IPS-18a (cell line): ENCODE measurements at regions not wholly inside any gene's neighbourhood (a gene's known extent, or its start where the extent isn't known, plus 50 kb on each side); places are given as distances from the start of the nearest gene placed in this dataset.

Experiments
- H3K27ac ChIP-seq: one replicate; pipeline ENCODE4 v1.5.1; 2013; ENCODE audit warnings: low read length
- H3K27me3 ChIP-seq: one replicate; pipeline ENCODE4 v1.6.1; 2013; ENCODE audit warnings: mild to moderate bottlenecking, low read length; ENCODE audit not compliant: control insufficient read depth, insufficient read depth
- H3K36me3 ChIP-seq: one replicate; pipeline ENCODE4 v1.6.1; 2013; ENCODE audit warnings: low read depth, low read length; ENCODE audit not compliant: control insufficient read depth
- H3K4me1 ChIP-seq: one replicate; pipeline ENCODE4 v1.6.1; 2013; ENCODE audit warnings: low read depth, low read length; ENCODE audit not compliant: control insufficient read depth
- H3K4me3 ChIP-seq: one replicate; pipeline ENCODE4 v1.5.1; 2013; ENCODE audit warnings: low read length
- H3K9ac ChIP-seq: one replicate; pipeline ENCODE4 v1.6.1; 2013; ENCODE audit warnings: mild to moderate bottlenecking, low read length, moderate library complexity
- H3K9me3 ChIP-seq: one replicate; pipeline ENCODE4 v1.6.1; 2013; ENCODE audit warnings: low read depth, low read length; ENCODE audit not compliant: control insufficient read depth

- Histone ChIP-seq H3K27me3 (no peaks in the 10 kb centered on the region), H3K36me3 (no peaks in the 10 kb centered on the region), H3K27ac (no peak overlapping the region), H3K9me3 (no peaks in the 10 kb centered on the region), H3K4me1 (no peaks in the 10 kb centered on the region), H3K9ac (no peak overlapping the region), H3K4me3 (no peak overlapping the region)
Measured at GRCh38 chr1:90650401-90650800, 66.7 kb downstream of the BARHL2 start.

- Histone ChIP-seq H3K27ac (no peak overlapping the region), H3K4me3 (no peak overlapping the region), H3K4me1 (no peaks in the 10 kb centered on the region), H3K9me3 (no peaks in the 10 kb centered on the region), H3K36me3 (no peaks in the 10 kb centered on the region), H3K9ac (no peak overlapping the region), H3K27me3 (no peaks in the 10 kb centered on the region)
Measured at GRCh38 chr1:90640325-90640724, 76.8 kb downstream of the BARHL2 start.

- Histone ChIP-seq H3K4me1 (peaks cover 10% of the 10 kb centered on the region), H3K27me3 (no peaks in the 10 kb centered on the region), H3K4me3 (no peak overlapping the region), H3K9ac (no peak overlapping the region), H3K27ac (no peak overlapping the region), H3K36me3 (no peaks in the 10 kb centered on the region), H3K9me3 (no peaks in the 10 kb centered on the region)
Measured at GRCh38 chr1:90622666-90623065, 94.4 kb downstream of the BARHL2 start.

- Histone ChIP-seq H3K9ac (no peak overlapping the region), H3K9me3 (no peaks in the 10 kb centered on the region), H3K27me3 (no peaks in the 10 kb centered on the region), H3K36me3 (no peaks in the 10 kb centered on the region), H3K4me3 (no peak overlapping the region), H3K27ac (no peak overlapping the region), H3K4me1 (peaks cover 10% of the 10 kb centered on the region)
Measured at GRCh38 chr1:90621986-90622385, 95.1 kb downstream of the BARHL2 start.

- no peaks in the 10 kb centered on the region for H3K9me3 ChIP-seq
- peaks cover 14% of the 10 kb centered on the region for H3K4me1 ChIP-seq
- H3K27me3 ChIP-seq, result no peaks in the 10 kb centered on the region
- H3K9ac ChIP-seq, result no peak overlapping the region
- H3K36me3 ChIP-seq, result no peaks in the 10 kb centered on the region
- no peak overlapping the region for H3K4me3 ChIP-seq
- no peak overlapping the region for H3K27ac ChIP-seq
Measured at GRCh38 chr1:90616395-90616794, 100.7 kb downstream of the BARHL2 start.

- no peaks in the 10 kb centered on the region for H3K36me3 ChIP-seq
- H3K27ac ChIP-seq, result no peak overlapping the region
- peaks cover 7% of the 10 kb centered on the region for H3K4me1 ChIP-seq
- no peak overlapping the region for H3K4me3 ChIP-seq
- no peaks in the 10 kb centered on the region for H3K27me3 ChIP-seq
- H3K9ac ChIP-seq, result no peak overlapping the region
- H3K9me3 ChIP-seq, result no peaks in the 10 kb centered on the region
Measured at GRCh38 chr1:90614872-90615271, 102.2 kb downstream of the BARHL2 start.

- Histone ChIP-seq H3K4me3 (no peak overlapping the region), H3K9ac (no peak overlapping the region)
Measured at GRCh38 chr1:90613371-90613770, 103.7 kb downstream of the BARHL2 start.

GRCh38 chr1:90612033-90612432 is 105.1 kb downstream of the BARHL2 start:
- H3K4me3 ChIP-seq, result no peak overlapping the region

More at GRCh38 chr1:90613371-90613770, 103.7 kb downstream of the BARHL2 start:
- Histone ChIP-seq H3K4me1 (peaks cover 7% of the 10 kb centered on the region), H3K9me3 (no peaks in the 10 kb centered on the region), H3K36me3 (no peaks in the 10 kb centered on the region), H3K27ac (no peak overlapping the region), H3K27me3 (no peaks in the 10 kb centered on the region)

GRCh38 chr1:90607736-90608135 is 109.4 kb downstream of the BARHL2 start:
- Histone ChIP-seq H3K4me1 (no peaks in the 10 kb centered on the region), H3K27me3 (no peaks in the 10 kb centered on the region), H3K9me3 (no peaks in the 10 kb centered on the region), H3K4me3 (no peak overlapping the region), H3K36me3 (no peaks in the 10 kb centered on the region), H3K27ac (no peak overlapping the region), H3K9ac (no peak overlapping the region)

More at GRCh38 chr1:90612033-90612432, 105.1 kb downstream of the BARHL2 start:
- H3K9ac ChIP-seq, result no peak overlapping the region
- no peaks in the 10 kb centered on the region for H3K9me3 ChIP-seq
- no peak overlapping the region for H3K27ac ChIP-seq
- H3K27me3 ChIP-seq, result no peaks in the 10 kb centered on the region
- peaks cover 7% of the 10 kb centered on the region for H3K4me1 ChIP-seq
- no peaks in the 10 kb centered on the region for H3K36me3 ChIP-seq

GRCh38 chr1:90605070-90605469 is 112.0 kb downstream of the BARHL2 start:
- H3K27me3 ChIP-seq, result no peaks in the 10 kb centered on the region
- H3K9ac ChIP-seq, result no peak overlapping the region
- no peaks in the 10 kb centered on the region for H3K4me1 ChIP-seq
- no peak overlapping the region for H3K27ac ChIP-seq
- H3K4me3 ChIP-seq, result no peak overlapping the region
- no peaks in the 10 kb centered on the region for H3K9me3 ChIP-seq
- no peaks in the 10 kb centered on the region for H3K36me3 ChIP-seq

GRCh38 chr1:90593312-90593711 is 123.8 kb downstream of the BARHL2 start:
- H3K9ac ChIP-seq, result no peak overlapping the region
- no peak overlapping the region for H3K27ac ChIP-seq
- H3K9me3 ChIP-seq, result peaks cover 7% of the 10 kb centered on the region
- no peaks in the 10 kb centered on the region for H3K4me1 ChIP-seq
- H3K4me3 ChIP-seq, result no peak overlapping the region
- no peaks in the 10 kb centered on the region for H3K36me3 ChIP-seq
- no peaks in the 10 kb centered on the region for H3K27me3 ChIP-seq

- H3K4me1 ChIP-seq, result no peaks in the 10 kb centered on the region
Measured at GRCh38 chr1:90591970-90592356, 125.1 kb downstream of the BARHL2 start.

More at GRCh38 chr1:90591970-90592356, 125.1 kb downstream of the BARHL2 start:
- no peak overlapping the region for H3K27ac ChIP-seq
- H3K9me3 ChIP-seq, result peaks cover 4% of the 10 kb centered on the region
- no peaks in the 10 kb centered on the region for H3K27me3 ChIP-seq
- no peaks in the 10 kb centered on the region for H3K36me3 ChIP-seq
- no peak overlapping the region for H3K4me3 ChIP-seq
- H3K9ac ChIP-seq, result no peak overlapping the region
